Brain microvascular endothelial cell (primary cell): ENCODE measurements at regions not wholly inside any gene's neighbourhood (a gene's known extent, or its start where the extent isn't known, plus 50 kb on each side); places are given as distances from the start of the nearest gene placed in this dataset.
A peak's percentile ranks its signal among the peaks of the same experiment; 100 is the strongest.

Experiments used
- DNase-seq: peaks from one replicate; pipeline ENCODE4 v3.0.0-alpha.2; 2020
- H3K27ac ChIP-seq: fragments of 250-450 bp; sonication (Bioruptor Pico); 2 replicates; pipeline ENCODE4 v1.5.1; 2020; ENCODE audit warnings: mild to moderate bottlenecking, moderate library complexity
- H3K27me3 ChIP-seq: fragments of 250-450 bp; sonication (Bioruptor Pico); replicated peaks from 2 replicates; pipeline ENCODE4 v1.5.1; 2020; ENCODE audit warnings: mild to moderate bottlenecking
- H3K36me3 ChIP-seq: fragments of 250-450 bp; sonication (Bioruptor Pico); replicated peaks from 2 replicates; pipeline ENCODE4 v1.5.1; 2020; ENCODE audit warnings: mild to moderate bottlenecking
- H3K4me3 ChIP-seq: 2 replicates; pipeline ENCODE4 v1.5.1; 2011; ENCODE audit warnings: low read depth, mild to moderate bottlenecking, control low read depth, low read length, moderate library complexity
- CTCF ChIP-seq: IDR thresholded peaks from 2 replicates; pipeline ENCODE4 v1.5.1; 2011; ENCODE audit warnings: low read depth, mild to moderate bottlenecking, moderate library complexity, low read length, control low read depth, inconsistent platforms; ENCODE audit errors: missing control alignments
- in situ Hi-C: cut with HindIII; loops from 2 replicates; pipeline ENCODE4 v1.10.0; 2017; ENCODE audit warnings: low sequenced_read_pairs, low pct_ligation_motif_present

GRCh38 chr4:121221608-121222007 lies 57.5 kb upstream of the TNIP3 start:
- no peak for TF ChIP-seq CTCF
- Histone ChIP-seq H3K36me3 (no peaks in the 10 kb centered on the region), H3K27me3 (no peaks in the 10 kb centered on the region), H3K4me3 (no peak overlapping the region), H3K27ac (no peak overlapping the region)
- no peak for DNase-seq
- in situ Hi-C loops: no loop called here

- no peak overlapping the region for H3K27ac ChIP-seq
- TF ChIP-seq CTCF: no peak
- no peaks in the 10 kb centered on the region for H3K36me3 ChIP-seq
- in situ Hi-C loops: no loop called here
- no peak for DNase-seq
- H3K27me3 ChIP-seq: no peaks in the 10 kb centered on the region
- H3K4me3 ChIP-seq: no peak overlapping the region
Observed at GRCh38 chr4:121221201-121221600, 57.1 kb upstream of the TNIP3 start.

GRCh38 chr4:121220698-121221097 lies 56.6 kb upstream of the TNIP3 start:
- DNase-seq: no peak
- Histone ChIP-seq H3K36me3 (no peaks in the 10 kb centered on the region), H3K4me3 (no peak overlapping the region), H3K27ac (no peak overlapping the region), H3K27me3 (no peaks in the 10 kb centered on the region)
- in situ Hi-C loops: no loop called here
- TF ChIP-seq CTCF: no peak

GRCh38 chr4:121219227-121219626 lies 55.1 kb upstream of the TNIP3 start:
- H3K36me3 ChIP-seq: no peaks in the 10 kb centered on the region
- H3K4me3 ChIP-seq: no peak overlapping the region
- in situ Hi-C loops: no loop called here
- no peak for TF ChIP-seq CTCF
- H3K27ac ChIP-seq: no peak overlapping the region
- no peak for DNase-seq
- H3K27me3 ChIP-seq: no peaks in the 10 kb centered on the region

- Histone ChIP-seq H3K27me3 (no peaks in the 10 kb centered on the region), H3K36me3 (no peaks in the 10 kb centered on the region), H3K4me3 (no peak overlapping the region), H3K27ac (no peak overlapping the region)
- no peak for TF ChIP-seq CTCF
- in situ Hi-C loops: no loop called here
- DNase-seq: peak; percentile 2
Observed at GRCh38 chr4:121217351-121217750, 53.2 kb upstream of the TNIP3 start.

- H3K27ac ChIP-seq: no peak overlapping the region
- no peaks in the 10 kb centered on the region for H3K27me3 ChIP-seq
- no peaks in the 10 kb centered on the region for H3K36me3 ChIP-seq
- H3K4me3 ChIP-seq: no peak overlapping the region
- TF ChIP-seq CTCF: no peak
- in situ Hi-C loops: no loop called here
- no peak for DNase-seq
Observed at GRCh38 chr4:121216461-121216860, 52.3 kb upstream of the TNIP3 start.
